ENCODE measurements at regions not wholly inside any gene's neighbourhood (a gene's known extent, or its start where the extent isn't known, plus 50 kb on each side); places are given as distances from the start of the nearest gene placed in this dataset.

DNA sequence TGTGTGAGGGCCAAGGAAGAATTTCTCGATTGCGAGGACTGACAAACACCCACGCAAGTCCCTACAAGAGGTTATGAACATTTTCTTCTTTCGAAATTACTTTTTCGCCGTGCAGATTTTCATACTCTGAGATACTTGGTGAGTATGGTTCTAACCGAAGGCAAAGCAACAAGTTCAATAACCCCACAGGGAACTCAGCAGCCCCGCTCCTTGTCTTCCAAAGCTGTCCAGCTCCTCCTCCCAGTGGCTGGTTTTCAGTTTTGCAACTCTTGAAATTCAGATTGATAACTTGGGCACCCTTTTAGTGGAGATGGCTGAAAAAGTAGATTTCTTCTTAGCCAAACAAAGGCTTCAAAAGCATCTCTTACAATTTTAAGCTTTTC is 154.4 kb downstream of the SETD4 start:
- in situ Hi-C loops (cut with MboI; ENCODE audit: low sequenced_read_pairs), result no loop called here

DNA sequence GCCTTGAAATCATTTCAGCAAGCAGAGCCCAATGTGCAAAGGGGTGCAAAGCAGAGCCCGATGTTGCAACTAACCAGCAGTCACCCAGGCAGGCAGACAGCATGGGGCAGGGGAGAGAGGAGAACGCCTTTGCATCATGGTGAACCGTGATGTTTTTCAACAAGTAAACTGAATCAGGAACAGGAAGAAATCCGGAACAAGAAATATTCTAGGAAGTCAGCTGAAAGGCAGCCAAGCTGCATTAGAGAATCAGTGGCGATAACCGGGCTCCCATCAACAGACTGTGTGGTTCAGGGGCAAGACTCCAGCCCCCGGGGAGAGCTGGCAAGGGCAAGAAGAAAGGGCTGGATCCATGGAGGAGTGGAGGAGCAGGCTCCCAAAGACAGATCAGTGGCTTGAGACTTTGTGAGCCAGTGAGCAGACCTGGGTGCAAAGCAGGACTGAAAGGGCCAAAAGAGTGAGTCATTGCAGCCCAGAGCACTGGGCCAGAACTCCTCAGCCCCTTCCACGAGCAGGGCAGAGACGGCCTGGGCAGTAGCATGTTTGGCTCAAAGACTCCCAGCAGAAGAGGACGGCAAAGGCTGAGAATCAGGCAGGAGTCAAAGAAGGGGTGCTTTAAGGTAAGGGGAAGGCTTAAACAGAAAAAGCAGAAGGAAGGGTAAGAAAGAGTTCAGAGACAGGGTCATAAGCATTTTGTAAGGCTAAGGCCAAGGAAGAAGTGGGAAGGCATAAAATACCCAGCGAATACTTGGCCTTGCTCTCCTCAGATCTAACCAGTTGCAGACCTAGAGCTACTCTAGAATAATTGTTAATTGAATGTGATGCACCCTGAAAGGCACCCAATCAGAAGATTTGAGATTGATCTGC is 155.0 kb downstream of the SETD4 start:
- in situ Hi-C loops (cut with MboI; ENCODE audit: low sequenced_read_pairs), result no loop called here

DNA sequence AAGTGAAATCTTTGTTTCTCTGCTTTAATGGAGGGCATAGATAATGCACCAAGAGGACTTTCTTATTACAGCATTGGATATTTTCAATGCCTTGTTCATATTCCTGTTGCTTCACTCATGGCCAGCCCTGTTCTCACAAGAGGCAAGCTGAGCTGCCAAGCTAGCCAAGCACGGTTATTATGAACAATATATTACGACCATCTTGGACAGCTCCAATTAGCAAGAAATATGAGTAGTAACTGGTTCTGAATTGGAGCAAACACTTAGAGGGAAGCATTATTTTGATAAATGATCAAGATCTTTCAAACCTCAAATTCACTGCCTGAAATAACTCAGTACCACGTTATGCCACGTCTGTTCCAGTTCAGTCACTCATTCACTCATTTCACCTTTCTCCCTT is 159.8 kb downstream of the SETD4 start:
- in situ Hi-C loops (cut with MboI; ENCODE audit: low sequenced_read_pairs), result no loop called here

DNA sequence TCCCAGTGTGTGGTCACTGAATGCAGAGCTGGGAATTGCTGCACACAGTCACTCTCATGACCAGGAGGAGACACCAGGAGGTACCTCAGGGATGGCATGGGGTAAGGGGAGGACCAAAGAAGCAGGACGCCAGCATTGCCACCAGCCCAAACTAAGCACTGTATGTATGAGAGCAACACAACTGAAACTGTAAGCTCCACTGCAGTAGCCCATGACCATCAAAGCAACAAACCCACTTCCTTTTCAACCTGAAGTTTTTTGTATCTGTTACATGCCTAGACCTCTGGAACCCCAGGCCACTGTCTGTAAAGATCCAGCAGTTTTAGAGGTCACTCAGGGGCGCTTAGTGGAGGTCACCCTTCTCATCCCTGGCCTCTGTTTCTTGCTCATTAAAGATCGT is 164.3 kb downstream of the SETD4 start:
- in situ Hi-C loops (cut with MboI; ENCODE audit: low sequenced_read_pairs), result no loop called here

DNA sequence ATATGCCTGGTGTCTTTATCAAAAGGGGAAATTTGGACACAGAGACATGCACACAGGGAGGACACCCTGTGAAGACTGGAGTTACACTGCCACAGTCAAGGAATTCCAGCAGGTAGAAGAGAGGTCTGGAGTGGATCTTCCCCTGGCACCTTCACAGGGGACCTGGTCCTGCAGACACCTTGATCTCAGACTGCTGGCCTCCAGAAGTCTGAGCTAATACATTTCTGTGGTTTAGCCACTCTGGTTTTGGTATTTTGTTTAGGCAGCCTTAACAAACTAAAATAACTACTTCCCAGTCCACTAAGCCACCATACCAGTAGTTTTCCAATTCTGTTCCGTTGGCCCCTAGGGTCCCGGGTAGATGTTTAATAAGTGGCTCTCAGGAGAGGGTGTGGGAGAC is 164.7 kb downstream of the SETD4 start:
- in situ Hi-C loops (cut with MboI; ENCODE audit: low sequenced_read_pairs), result no loop called here

DNA sequence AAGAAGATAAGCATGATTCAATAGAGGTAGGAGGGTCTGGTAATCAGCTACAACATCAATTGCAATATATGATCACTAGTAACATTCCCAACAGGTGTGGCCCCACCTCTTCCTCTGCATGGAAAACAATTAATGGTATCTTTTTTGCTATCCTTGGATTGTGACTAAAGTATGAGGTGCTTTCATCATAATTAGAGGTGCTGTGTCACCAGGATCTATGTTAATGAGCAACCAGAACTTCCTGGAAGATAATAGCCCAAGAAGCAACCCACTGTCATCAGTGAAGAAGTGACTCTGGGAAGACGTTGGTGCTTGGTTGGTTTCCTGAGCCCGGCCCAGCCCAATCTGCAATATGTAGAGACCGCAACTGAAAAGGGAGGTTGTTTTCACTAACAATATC is 167.2 kb downstream of the SETD4 start:
- in situ Hi-C loops (cut with MboI; ENCODE audit: low sequenced_read_pairs), result no loop called here

DNA sequence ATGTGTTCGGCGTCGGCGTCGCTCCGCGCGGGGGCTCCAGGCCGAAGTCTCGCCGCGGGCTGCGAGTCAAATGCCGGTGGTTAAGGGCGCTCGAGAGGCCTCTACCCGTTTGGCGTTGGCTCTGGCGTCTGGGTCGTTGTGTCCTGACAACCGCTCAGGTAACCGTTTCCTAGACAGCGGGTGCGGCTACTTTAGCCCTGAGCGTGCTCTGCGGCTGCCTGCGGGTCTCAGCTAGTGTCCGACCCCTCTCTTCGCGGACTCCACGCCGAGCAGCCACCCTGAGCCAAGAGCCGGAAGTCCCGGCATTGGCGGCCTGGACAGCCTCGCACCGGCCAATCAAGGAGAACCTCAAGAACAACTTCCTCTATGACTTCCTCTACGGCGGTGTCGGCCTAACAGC is 173.4 kb downstream of the SETD4 start:
- in situ Hi-C loops (cut with MboI; ENCODE audit: low sequenced_read_pairs), result no loop called here

DNA sequence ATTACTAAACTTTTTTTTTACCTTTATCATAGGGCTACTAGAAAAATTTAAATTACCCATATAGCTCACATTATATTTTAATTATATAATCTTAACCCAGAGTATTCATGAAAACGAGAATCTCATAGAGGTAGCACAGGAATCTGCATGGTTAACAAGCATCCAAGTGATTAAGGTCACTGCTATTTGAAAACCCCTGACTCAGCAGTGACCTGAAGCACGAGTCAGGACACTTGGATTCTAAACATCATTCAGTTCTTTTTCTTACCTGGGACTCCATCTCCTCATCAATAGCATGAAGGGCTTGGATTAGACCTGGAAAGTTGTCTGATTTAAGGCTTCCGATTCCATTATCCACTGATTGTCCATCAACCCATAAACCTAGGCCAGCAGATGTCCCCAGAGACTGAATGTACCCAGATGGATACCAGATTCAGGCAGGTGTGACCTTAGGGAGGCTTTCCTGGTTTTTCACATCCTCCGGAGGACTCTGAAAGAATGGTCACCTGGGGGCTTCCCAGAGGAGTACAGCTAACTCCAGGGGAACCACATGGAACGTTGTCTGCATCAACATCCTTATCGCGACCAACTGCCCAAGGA is 174.3 kb downstream of the SETD4 start:
- in situ Hi-C loops (cut with MboI; ENCODE audit: low sequenced_read_pairs), result no loop called here

DNA sequence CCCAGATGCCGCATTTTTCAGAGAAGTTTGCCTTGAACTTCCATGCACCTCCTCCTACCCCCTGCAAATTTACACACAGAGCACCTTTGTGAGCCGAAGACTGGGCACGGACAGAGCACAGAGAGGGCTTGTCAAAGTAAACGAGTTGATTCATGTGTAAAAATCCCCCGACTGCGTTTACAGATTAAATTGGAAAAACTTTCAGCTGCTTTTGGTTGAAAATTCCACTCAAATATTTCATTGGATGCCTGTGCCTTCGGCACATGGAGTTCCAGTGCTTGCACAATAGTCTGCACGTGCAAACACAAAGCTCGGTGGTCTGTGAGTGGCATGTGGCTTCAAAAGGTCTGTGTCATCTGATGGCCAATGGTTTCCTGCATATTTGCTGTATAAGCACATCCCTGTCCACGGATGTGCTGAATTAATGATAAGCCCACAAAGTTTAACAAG is 177.5 kb downstream of the SETD4 start:
- in situ Hi-C loops (cut with MboI; ENCODE audit: low sequenced_read_pairs), result no loop called here

DNA sequence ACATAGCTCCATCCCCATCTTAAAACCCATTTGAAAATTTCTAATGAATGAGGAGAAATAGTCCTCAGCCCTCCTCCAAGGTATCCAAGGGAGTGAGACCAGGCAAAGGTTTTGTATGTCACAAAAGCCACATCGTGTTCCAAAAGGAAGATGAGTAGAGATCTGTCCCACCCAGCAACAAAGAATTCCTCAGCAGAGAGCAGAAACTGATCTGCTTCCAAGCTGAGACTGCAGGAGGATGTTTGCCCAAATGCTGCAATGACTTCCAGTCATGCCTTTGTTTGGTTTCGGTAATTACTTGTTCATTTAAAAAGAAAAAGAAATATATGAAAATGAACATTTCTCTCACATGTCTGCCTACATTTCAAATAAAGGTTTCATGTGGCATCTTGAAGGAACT is 186.9 kb downstream of the SETD4 start:
- in situ Hi-C loops (cut with MboI; ENCODE audit: low sequenced_read_pairs), result no loop called here

DNA sequence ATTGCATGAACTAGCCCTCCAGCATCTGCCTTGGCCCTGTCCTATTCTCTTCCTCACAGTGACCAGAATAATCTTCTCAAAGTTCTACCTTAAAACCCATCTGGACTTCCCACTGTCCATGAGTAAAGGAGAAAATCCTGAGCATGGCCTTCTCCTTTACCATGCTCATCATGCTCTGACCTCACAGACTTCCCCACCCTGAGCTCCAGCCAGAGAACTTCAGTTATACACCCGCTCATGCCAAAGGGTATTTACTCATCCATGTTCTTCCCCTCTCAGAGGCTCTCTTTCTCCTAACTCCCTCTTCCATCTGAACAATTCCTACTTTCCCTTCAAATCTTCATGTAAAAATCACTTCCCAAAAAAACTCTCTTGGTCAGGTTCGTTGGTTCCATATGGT is 188.4 kb downstream of the SETD4 start:
- in situ Hi-C loops (cut with MboI; ENCODE audit: low sequenced_read_pairs), result no loop called here

DNA sequence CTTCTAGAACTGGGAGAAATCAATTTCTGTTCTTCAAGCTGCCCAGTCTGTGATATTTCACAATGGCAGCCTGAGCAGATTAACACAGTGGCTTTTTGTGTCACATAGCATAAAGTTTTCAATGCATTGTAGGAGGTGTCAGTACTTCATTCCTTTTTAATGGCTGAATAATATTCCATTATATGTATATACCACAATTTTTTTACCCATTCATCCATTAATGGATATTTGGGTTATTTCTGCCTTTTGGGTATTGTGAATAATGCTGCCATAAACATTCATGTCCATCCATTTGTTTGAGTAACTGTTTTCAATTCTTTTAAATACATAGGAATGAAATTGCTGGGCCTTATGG is 191.5 kb downstream of the SETD4 start:
- in situ Hi-C loops (cut with MboI; ENCODE audit: low sequenced_read_pairs), result no loop called here

DNA sequence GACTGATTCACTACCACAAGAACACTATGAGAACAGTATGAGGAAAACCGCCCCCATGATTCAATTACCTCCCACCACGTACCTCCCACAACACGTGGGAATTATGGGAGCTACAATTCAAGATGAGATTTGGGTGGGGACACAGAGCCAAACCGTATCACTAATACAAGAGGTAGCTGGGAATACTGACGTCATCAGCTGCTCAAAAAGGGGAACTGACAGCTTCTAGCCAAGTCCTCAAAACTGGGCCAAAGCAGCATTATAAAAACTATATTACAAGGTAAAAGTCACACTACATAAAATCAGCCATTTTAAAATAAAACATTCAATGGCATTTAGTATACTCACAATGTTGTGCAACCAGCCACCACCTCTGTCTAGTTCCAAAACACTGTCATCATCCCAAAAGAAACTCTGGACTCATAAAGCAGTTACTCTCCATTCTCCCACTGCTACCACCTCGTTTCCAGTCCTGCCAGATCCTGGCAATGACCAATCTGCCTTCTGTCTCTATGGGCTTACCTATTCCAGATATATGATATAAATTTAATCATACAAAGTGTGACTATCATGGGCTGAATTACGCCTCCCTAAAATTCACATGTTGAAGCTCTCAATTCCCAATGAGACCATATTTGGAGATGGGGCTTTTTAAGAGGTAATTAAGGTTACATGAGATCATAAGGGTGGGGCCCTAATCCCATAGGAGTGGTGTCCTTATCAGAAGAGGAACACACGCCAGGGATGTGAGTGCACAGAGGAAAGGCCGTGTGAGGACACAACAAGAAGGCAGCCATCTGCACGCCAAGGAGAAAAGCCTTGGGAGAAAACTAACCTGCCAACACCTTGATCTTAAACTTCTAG is 192.1 kb downstream of the SETD4 start:
- in situ Hi-C loops (cut with MboI; ENCODE audit: low sequenced_read_pairs), result no loop called here

DNA sequence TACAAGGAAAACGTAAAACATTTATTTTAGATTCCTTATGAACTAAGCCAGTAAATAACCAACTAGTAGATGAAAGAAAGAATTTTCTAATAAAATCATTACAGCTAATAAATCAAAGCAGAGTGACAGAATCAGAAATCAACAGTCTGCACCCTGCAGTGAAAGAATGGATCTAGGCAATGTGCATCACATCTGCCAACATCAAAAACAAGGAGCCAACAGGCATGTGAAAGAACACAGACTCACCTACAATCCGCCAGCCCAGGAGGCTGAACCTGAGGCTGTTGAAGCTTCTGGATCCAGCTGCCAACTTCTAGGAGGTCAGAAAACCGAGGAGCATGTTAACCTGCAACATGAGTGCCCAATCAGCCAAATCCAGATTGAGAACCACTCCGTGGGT is 196.3 kb downstream of the SETD4 start:
- in situ Hi-C loops (cut with MboI; ENCODE audit: low sequenced_read_pairs), result no loop called here

DNA sequence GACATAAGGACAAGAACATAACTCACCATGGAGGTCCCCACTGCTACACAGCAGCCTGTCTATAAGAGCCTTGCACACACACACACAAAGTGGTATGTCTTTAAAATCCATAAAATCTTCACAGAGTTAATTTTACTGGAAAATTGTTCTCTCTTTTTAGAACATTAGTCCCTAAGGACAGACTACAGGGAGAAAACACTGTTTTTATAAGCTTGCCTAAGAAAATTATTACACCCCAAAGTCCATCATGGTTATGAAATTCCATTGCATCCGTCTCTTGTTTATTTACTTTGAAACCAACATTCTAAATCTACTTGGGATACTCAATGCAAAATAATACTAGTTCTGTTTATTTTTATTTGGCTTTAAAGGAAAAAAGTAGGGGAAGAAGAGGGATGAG is 197.4 kb downstream of the SETD4 start:
- in situ Hi-C loops (cut with MboI; ENCODE audit: low sequenced_read_pairs), result no loop called here

DNA sequence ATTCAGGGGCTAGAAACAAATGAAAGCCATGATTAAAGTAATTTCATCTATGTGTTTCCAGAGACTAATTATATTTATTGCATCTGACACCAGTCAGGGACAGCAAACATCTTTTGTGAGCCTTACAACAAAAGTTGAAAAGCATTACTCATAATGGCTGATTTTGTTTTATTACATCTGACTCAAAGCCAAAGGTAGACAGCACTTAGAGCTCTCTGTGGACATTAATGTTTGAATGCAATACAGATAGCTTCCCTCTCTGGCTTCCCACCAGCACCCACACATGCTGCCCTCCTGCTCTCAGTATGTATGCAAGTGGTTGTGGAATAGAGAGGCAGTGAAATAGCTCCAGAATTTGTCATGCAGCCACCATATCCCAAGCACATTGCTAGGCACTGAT is 198.7 kb downstream of the SETD4 start:
- in situ Hi-C loops (cut with MboI; ENCODE audit: low sequenced_read_pairs), result no loop called here

DNA sequence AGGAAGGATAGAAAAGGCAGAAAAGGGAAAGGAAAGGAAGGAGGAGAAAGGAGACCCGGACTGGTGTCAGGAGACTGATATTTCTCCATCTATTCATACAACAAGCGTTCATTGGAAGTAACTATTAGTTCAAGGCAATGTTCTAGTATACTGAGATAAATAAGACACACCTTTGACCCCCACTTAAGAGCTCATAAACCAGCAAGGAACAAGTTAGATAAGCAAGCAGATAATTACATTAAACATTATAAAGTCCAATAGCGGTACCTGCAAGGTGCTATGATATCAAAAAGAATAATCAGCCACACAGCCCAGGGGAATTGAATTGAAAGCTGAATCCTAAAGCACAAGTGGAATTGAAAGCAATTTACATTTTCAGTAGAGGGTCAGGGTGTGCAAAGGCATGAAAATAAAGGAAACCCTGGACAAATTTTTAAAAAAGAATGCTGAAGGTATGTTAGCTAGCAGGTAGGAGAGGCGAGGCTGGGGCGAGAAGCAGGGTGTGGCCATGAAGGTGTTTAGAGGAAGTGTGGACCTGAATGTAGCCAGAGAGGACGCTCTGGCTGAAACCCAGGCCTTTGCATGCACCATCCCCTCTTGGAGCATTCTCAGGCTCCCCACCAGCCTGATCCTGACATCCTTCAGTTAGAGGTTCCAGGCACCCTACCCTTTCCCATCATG is 200.0 kb downstream of the SETD4 start:
- in situ Hi-C loops (cut with MboI; ENCODE audit: low sequenced_read_pairs), result no loop called here

DNA sequence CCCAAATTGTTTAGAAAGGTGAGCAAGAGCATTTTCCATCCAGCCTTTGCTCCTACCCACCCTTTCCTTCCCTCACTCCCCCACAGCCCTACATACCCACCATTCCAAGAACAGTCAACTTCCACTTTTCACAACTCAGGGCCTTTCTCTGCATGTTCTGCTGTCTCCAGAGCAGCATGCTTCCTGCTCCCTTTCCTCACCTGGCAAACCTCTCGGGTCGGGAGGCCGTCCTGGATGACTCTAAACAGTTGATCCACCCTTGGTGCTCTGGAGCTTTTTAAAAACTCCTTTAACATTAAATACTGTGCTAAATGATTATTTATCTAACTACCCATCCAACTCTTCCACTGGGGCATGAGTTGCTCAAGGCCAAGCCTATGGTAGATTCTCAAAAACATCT is 200.6 kb downstream of the SETD4 start:
- in situ Hi-C loops (cut with MboI; ENCODE audit: low sequenced_read_pairs), result no loop called here

DNA sequence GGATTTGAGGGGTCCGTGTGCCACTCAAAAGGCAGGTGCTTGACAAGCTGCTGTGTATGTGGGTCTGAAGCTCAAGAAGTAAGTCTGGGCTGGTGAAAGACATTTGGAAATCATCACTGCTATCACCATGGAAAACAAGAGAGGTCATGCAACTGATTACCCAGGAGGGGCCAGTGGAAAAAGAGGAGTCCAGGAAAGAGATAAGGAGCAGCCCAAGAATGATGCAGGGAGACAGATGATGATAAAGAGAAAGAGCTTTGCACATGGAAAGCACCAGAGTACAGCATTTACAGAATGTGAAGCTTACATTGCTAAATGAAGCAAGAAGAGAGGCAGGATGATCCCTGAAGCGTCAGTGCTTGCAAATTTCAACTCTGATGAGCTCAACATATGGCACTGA is 203.2 kb downstream of the SETD4 start:
- in situ Hi-C loops (cut with MboI; ENCODE audit: low sequenced_read_pairs), result no loop called here

DNA sequence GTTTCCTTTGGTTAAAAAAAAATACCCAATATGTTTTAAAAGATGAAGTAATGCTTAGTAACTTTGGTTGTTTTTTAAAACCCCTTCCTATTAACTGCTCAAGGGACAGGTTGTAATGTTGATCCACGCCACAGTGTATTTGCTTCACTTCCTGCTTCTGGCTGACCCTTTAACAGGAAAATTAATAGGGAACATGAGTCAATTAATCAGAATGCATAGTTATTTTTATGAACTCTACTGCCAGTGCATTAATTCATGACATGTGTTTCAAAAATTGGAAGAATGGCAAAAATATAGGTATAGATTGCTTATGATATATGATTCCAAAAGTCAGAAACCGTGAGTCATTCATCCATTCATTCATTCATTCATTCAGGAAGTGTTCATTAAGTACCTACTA is 204.8 kb downstream of the SETD4 start:
- in situ Hi-C loops (cut with MboI; ENCODE audit: low sequenced_read_pairs), result no loop called here

DNA sequence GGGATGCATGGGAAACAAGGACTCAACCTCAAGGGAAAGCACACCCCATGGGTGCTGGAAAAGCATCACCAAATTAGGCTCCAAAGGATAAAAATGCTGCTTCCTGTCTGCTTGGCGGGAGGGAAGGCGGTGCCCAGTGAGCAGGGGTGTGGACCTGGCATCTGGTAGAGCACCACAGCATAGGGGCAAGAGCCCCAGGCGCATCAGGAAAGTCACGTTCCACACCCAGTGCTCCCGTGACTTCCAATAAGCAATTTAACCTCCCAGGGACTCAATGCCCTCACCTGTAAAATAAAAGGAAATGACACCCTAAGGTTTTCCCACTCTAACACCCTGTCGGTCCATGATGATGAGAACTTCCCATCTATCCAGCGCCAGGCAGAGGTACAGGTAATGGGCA is 206.0 kb downstream of the SETD4 start:
- in situ Hi-C loops (cut with MboI; ENCODE audit: low sequenced_read_pairs), result no loop called here
